RWPE1 (cell line): ENCODE measurements at regions not wholly inside any gene's neighbourhood (a gene's known extent, or its start where the extent isn't known, plus 50 kb on each side); places are given as distances from the start of the nearest gene placed in this dataset.

Source experiments
- CTCF ChIA-PET: fragments of 350-600 bp; sonication (Branson Sonifier 250); formaldehyde crosslinking; extraction: SDS; loops from one replicate; lab custom pipeline; 2021; lab: Yijun Ruan, JAX
- POLR2A ChIA-PET: fragments of 400-600 bp; formaldehyde crosslinking; extraction: SDS; loops from one replicate; lab custom pipeline; 2020; ENCODE audit warnings: antibody characterized with exemption; ENCODE audit not compliant: low non-redundant PET; lab: Yijun Ruan, JAX
- DNase-seq: peaks from one replicate; pipeline ENCODE4 v3.0.0; 2012; ENCODE audit warnings: low spot score
- H3K27ac ChIP-seq: fragments of 450-650 bp; 2 replicates; pipeline ENCODE4 v1.5.1; 2017
- TF ChIP-seq, protein P1 (sequence below): fragments of 450-650 bp; conservative IDR thresholded peaks from 2 replicates; pipeline ENCODE4 v1.5.1; 2017; ENCODE audit warnings: low read depth, mild to moderate bottlenecking

GRCh38 chr11:134532921-134533421 is 120.9 kb upstream of the B3GAT1 start:
- no peak for DNase-seq
- H3K27ac ChIP-seq, result no peak overlapping the region

GRCh38 chr11:134532131-134532920 is 120.3 kb upstream of the B3GAT1 start:
- ChIA-PET CTCF (no interaction called here), POLR2A (no interaction called here)
- no peak for DNase-seq
- TF ChIP-seq, protein P1, sequence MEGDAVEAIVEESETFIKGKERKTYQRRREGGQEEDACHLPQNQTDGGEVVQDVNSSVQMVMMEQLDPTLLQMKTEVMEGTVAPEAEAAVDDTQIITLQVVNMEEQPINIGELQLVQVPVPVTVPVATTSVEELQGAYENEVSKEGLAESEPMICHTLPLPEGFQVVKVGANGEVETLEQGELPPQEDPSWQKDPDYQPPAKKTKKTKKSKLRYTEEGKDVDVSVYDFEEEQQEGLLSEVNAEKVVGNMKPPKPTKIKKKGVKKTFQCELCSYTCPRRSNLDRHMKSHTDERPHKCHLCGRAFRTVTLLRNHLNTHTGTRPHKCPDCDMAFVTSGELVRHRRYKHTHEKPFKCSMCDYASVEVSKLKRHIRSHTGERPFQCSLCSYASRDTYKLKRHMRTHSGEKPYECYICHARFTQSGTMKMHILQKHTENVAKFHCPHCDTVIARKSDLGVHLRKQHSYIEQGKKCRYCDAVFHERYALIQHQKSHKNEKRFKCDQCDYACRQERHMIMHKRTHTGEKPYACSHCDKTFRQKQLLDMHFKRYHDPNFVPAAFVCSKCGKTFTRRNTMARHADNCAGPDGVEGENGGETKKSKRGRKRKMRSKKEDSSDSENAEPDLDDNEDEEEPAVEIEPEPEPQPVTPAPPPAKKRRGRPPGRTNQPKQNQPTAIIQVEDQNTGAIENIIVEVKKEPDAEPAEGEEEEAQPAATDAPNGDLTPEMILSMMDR, result no peak
- no peak overlapping the region for H3K27ac ChIP-seq

More at GRCh38 chr11:134532921-134533421, 120.9 kb upstream of the B3GAT1 start:
- CTCF ChIA-PET, result no interaction called here
- TF ChIP-seq, protein P1, result no peak
- POLR2A ChIA-PET, result no interaction called here

- DNase-seq, result no peak
- H3K27ac ChIP-seq, result no peak overlapping the region
- ChIA-PET CTCF (interaction anchor here (0.6 kb wide), 1 partner anchor 20 kb away, joined by 4 read pairs; no protein-coding TSS in a partner anchor), POLR2A (no interaction called here)
- TF ChIP-seq, protein P1, result no peak
Observed at GRCh38 chr11:134531327-134532130, 119.5 kb upstream of the B3GAT1 start.

GRCh38 chr11:134530636-134531326 is 118.7 kb upstream of the B3GAT1 start:
- POLR2A ChIA-PET, result no interaction called here
- CTCF ChIA-PET, result interaction anchor here (0.6 kb wide), 1 partner anchor 21 kb away, joined by 4 read pairs; no protein-coding TSS in a partner anchor
- H3K27ac ChIP-seq, result no peak overlapping the region
- TF ChIP-seq, protein P1, result no peak
- no peak for DNase-seq

DNA sequence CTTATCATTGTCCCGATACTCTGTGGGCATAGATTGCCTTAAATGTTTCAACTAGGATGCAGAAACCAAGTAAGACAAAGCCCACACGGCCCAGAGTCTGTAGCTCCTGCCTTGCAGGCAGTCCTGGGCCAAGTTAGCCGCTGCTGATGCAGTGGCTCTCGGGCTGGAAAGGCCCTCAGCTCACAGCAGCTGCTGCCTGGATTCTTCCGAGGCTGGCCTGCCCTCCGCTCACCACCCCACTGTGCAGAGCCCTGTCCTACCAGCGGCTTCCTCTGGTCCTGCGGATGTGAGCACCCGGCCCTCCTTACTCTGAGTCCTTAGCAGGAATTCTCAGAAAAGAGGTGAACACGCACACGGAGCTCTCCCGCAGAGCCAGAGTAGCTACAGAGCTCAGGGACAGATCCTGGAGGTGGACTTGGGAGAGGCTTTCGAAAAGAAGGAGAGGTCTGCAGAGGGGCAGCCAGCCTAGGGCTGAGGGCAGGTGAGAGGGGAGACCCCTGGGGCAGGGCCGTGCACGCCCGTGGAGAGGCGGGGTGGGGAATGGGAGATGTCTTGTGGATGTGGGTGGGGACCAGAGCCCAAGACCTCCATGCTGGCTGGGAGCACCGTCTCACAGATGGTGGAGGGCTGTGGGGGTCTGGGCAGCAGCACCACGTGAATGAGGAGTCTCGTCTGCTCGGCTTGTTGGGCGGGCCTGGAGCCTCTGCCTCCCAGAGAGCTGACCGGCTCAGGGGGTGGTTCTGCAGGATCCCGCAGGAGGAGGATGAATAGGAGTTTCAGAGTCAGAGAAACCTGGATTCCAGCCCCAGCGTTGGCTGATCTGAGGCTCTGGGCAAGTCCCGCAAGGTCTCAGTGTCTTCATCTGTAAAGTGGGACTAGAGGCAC is 117.4 kb upstream of the B3GAT1 start:
- DNase-seq, result no peak
- ChIA-PET POLR2A (no interaction called here), CTCF (no interaction called here)
- H3K27ac ChIP-seq, result no peak overlapping the region
- TF ChIP-seq, protein P1, result no peak
